Nucleus accumbens (tissue), 56 donors: ENCODE measurements at regions not wholly inside any gene's neighbourhood (a gene's known extent, or its start where the extent isn't known, plus 50 kb on each side); places are given as distances from the start of the nearest gene placed in this dataset.
"Not testable (repeated sequence)": the region's sequence is repeated elsewhere in the genome, so short reads cannot be mapped to it uniquely, and the experiment has no call there.

ENCODE experiments used
- DNase-seq, 56 donors: peaks; one replicate each; lab custom pipeline; 2025; lab: John Stamatoyannopoulos, UW

DNA sequence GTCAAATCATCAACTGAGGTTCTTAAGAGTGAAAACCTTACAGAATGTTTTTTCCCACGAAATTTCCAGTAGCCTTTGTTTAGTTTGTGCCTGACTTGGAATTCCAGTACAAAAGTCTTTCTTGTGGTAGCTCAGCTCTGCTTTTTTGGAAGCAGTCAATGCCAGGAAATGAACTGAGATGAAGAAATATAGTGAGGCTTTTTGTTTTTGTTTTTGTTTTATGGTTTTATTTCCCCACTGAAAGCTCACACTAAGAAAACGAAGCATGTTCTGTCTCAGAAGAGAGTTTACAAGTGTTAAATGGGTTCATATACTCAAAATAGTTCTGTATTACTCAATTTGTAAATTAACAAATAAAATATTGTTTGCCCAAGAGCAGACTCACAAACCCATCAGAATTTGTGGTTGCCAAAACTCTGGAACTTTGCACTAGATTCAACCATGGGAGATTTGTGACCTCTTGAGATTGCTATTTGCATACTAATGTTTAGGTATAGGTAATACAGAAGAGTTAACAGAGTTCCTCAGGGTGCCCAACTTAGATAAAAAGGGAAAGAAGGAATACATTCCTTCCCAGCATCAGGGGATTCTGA, 1060.8 kb downstream of the FAT4 start:
- DNase-seq, result no peak

DNA sequence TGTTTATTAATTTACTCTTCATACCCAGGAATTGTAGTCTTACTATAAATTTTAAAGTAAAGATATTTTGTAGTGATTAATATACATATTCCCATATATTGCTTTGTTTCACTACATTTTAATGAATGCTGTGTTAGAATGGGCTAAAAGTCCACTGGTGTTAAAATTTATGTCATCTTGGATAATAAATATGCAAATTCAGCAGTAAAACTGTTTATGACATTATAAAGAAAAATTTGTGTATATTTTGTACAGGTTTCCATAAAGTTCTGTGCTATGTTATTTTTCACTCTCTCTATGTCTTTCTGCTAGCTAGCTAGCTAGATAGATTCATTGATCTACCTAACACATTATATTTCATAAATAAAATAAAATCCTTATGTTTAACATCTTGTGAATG, 1071.2 kb downstream of the FAT4 start:
- DNase-seq, result no peak

DNA sequence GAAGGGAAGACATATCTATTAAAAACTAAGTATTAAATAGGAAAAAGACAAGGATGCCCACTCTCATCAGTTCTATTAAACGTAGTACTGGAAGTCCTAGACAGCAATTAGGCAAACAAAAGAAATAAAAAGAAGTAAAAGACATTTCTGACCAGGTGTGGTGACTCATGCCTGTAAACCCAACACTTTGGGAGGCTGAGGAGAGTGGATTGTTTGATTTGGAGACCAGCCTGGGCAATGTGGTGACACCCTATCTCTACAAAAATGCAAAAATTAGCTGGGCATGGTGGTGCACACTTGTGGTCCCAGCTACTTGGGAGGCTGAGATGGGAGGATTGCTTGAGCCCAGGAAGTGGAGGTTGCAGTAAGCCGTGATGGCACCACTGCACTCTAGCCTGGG, 1071.8 kb downstream of the FAT4 start:
- DNase-seq, result no peak

DNA sequence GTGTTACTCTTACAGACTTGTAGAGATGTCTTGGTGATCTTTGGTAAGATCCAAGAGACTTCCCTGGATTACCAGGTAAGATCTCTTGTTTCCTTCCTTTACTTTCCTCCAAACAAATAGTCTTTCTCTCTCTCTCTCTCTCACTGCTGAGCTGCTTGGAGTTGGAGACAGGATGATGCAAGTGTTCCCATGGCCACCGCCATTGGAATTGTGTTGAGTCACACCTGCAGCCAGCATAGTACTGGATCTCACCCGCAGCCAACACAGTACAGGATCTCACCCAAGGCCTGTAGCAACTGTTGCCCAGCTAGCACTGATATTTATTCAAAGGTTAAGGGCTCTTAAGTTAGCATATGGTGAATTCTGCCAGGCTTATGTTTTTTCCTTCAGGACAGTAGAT, 1080.9 kb downstream of the FAT4 start:
- DNase-seq, result no peak

DNA sequence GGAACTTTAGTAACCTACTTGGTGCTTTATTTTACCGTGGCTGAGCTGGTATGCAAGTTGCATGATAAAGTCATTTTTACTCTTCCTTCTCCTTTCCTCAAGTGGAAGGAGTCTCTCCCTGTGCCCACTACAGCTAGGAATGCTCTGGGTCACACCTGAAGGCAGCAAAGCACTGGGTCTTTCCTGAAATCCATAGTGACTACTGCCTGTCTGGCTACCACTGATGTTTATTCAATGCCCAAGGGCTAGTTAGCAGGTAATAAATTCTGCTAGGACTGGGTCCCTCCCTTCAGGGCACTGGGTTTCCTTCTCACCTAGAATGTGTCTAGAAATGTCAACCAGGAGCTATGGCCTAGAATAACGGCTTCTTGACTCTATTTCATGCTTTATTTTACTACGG, 1081.4 kb downstream of the FAT4 start:
- DNase-seq, result no peak

DNA sequence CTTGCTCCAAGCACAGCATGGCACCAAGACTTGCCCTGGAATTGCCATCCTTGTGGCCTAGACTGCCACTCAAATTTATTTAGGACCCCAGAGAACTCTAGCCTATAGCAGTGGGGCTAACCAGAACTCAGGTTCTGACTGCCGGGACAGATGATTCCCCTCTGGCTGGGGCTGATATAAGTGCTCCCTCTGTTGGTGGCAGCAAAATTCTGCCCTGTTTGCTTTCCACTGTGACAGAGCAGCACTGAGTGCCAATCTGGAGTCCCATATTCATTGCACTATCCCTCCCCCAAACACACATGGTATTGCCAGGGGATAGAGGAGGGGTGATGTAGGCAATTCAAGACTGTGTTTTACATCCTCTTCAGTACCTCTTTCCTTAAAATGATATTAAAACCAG, 1081.9 kb downstream of the FAT4 start:
- DNase-seq, result no peak

DNA sequence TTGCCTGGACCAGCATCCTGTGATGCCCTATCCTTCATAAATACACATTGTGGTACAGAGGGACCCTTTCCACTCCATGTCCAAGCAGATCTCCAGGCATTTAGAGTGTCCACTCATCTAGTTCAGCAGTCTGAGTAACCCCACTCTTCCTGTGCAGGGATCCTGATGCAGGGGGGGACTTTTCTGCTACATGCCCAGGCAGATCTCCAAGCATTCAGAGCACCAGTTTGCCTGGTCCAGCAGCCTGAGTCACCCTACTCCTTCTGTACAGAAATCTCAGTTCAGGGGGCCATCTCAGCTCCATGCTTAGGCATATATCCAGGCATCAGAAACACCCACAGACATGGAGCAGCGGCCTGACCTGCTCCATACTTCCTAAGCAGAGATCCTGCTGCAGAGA, 1089.8 kb downstream of the FAT4 start:
- no peak for DNase-seq

DNA sequence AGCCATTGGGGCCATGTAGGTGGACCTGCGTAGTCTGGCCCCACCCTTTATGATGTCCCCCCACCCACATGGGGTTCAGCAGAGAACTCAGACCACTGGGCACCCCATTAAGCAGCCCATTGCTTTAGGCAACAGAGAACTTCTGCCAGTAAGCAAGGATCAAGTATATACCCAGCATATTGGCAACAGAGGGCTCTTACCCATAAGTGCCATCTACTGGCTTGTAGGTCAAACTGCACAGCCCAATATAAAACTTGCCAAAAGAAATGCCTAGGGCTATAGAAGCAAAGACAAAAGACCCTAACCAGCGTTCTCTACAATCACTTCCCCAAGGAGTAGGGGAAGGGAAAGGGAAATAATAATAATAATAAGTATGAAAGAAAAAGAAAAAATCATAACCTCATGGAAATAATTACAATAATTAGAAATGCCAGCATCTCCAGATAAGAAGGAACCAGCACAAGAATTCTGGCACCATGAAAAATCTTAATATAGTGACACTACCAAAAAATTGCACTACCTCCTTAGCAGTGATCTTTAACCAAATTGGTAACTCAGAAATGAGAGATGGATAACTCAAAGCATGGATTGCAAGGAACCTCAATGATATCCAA, 1090.7 kb downstream of the FAT4 start:
- no peak for DNase-seq

DNA sequence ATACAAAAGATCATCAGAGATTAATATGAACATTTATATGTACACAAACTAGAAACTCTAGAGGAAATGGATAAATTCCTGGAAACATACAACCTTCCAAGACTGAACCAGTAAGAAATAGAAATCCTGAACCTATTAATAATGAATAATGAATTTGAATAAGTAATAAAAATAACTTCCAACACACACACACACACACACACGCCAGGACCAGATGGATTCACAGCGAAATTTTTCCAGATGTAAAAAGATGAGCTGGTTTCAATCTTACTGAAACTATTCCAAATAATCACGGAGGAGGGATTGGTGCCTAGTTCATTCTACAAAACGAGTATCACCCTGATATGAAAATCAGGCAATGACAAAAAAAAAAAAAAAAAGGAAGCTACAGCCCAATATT, 1095.0 kb downstream of the FAT4 start:
- DNase-seq, result no peak

DNA sequence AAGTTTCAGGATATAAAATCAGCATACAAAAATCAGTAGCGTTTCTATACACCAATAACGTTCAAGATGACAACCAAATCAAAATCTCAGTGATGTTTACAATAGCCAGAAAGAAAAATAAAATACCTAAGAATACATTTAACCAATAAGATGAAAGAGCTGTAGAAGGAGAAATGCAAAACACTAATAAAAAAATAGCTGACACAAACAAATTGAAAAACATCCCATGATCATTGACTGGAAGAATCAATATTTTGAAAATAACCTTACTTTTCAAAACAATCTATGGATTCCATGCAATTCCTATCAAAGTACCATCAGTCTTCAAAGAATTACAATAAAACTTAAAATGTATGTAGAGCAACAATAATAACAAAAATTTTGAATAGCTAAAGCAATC, 1096.3 kb downstream of the FAT4 start:
- DNase-seq, result no peak

DNA sequence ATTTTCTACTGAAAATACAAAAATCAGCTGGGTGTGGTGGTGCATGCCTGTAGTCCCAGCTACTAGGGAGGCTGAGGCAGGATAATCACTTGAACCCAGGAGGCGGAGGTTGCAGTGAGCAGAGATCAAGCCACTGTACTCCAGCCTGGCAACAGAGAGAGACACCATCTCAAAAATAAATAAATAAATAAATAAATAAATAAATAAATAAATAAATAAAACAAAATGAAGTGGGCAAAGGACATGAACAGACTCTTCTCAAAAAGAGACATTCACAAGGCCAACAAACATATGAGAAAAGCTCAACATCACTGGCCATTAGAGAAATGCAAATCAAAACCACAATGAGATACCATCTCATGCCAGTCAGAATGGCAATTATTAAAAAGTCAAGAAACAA, 1097.6 kb downstream of the FAT4 start:
- not testable (repeated sequence) for DNase-seq

DNA sequence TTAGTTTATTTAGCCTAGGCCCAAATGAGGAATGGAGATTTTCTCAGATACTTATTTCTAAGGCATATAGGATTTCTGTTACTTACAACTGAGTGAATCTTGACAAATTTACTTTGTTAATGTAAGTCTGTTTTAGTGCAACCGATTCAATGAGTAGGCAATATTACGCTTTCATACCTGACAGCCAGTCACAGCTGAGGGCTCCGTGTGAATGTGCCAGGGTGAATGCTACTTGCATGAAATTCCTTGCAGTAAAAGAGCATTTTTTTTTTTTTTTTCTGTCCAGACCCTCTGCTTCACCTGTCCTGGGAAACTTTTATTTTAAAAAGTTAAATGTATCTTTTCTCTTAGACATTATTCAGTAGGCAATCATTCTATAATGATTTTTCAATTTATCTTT, 1100.0 kb downstream of the FAT4 start:
- no peak for DNase-seq

DNA sequence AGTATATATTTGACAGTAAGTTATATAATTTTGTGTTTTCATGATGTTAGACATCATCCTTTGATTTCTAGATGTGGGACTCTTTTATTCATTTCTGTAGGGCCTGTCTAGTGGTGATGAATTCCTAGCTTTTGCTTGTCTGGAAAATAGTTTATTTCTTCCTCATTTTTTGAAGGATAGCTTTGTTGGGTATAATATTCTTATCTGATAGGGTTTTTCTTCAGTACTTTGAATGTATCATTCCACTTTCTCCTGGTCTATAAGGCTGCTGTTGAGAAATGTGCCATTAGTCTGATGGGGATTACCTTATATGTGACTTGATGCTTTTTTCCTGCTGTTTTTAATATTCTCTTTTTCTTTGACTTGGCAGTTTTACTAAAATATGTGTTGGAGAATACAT, 1104.5 kb downstream of the FAT4 start:
- DNase-seq, result no peak

DNA sequence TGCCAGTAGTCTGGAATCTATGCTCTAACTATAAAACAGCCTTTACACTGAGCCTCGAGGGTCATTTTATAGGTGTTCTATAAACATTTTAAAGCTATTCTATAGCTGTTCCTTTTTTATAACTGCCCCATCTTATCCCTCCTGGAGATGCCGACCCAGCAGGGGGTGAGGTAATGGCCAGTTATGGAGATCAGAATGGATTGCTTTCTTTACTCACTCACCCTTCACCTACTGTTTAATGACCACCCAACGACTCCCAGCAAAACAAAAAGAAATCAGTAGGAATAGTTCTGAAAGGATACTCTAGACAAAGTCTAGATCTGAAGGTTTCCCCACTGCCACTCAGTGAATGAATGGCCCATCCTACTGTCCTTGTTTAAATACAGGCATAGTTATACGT, 1113.1 kb downstream of the FAT4 start:
- no peak for DNase-seq

DNA sequence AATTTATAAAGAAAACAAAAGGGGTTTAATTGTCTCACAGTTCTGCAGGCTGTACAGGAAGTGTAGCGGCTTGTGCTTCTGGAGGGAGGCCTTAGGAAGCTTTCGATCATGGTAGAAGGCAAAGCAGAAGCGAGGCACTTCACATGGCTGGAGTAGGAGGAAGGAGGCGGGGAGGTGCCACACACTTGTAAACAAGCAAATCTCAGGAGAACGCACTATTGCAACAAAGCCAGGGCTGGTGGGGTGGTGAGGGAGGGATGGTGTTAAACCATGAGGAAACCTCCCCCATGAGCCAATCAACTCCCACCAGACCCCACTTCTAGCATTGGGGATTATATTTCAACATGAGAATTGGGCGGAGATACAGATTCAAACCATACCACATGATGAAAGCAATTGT, 1116.3 kb downstream of the FAT4 start:
- no peak for DNase-seq

DNA sequence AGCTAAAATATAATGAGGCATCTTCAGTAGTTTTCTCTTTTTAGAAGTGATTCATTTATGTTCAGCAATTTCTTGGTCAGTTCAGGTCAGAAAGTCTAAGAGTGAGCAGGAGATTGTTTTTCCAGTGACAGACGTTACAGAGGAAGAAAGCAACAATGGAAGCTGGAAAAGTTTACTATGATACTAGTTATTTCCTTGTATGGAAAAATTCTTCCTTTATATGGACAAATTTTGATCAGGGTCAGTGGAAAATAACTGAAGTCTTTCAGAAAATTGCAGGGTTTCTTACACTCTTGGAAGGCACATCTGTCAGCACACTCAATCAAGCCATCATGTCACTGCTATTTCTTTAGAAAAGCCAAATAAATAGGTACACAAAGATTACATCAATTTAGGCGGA, 1120.7 kb downstream of the FAT4 start:
- no peak for DNase-seq

DNA sequence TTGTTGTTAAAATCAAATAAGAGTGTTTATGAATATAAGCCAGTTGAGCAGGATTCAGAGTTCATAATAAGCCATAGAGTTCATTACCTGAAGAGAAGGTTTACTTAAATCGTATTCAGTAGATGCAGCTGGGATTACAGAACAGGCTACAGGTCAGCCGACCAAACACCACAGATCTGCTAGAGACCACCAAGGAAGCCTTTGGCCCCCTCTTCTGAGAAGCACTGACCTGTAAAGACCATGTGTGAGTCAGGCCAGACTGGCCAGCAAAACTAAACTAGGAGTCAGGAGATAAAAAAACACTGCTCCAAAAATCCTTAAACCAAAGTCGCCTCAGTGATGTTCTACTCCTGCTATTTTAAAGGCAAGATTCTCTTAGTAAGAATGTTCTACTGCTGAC, 1125.5 kb downstream of the FAT4 start:
- no peak for DNase-seq

DNA sequence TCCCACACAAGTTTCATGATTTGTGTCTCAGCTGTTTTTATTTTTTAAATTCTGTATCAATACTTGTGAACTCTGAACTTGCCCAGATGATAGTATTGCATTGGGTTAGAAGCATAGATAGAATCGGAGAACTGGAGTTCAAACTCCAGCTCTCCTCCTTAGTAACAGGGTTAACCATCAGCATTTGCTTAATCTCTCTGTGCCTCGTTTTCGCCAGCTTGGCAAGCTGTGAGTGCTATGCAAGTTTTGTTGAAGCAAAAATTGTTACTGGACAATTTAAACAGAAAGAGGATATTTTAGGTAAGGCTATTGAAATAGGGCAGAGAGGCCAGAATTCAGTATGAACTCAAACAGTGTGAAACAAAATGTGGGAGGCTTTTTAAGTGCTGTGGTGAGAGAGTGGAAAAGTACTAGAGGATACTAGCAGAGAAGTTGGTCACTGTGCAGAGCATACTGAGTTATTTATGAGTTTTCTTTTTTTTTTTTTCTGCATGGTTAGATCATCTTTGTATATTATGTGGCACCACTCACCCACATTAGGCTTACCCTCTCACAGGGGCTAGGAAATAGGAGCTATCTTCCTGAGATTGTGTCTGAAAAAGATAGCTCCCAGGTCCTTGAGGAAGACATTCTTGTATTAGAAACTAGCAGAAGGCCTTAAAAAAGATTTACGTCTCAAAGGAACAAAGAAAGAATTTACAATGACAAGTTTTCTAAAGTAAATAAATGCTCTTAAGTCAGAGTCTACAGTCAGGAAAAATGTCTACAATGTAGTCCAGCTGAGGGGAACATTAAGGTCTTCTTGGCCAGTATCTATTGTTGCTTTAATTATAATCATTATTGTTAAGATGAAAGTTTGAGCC, 1126.6 kb downstream of the FAT4 start:
- no peak for DNase-seq

DNA sequence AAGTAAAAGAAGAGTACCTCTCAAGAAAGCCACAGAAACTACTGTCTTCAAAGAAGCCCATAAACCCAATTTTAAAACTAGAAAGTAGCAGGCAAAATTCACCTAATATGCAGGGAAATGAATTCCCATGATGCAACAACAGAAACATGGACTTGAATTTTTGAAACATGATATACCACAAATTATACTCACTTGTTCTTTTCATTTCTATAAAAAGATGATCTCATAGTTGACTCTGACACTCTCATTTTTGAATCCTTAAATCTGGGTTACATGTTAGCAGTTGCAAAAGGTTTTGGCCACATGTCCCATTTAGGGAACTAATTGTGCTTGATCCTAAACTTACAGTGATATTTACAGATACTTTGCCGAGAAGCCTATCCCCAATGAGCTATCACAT, 1130.8 kb downstream of the FAT4 start:
- no peak for DNase-seq

DNA sequence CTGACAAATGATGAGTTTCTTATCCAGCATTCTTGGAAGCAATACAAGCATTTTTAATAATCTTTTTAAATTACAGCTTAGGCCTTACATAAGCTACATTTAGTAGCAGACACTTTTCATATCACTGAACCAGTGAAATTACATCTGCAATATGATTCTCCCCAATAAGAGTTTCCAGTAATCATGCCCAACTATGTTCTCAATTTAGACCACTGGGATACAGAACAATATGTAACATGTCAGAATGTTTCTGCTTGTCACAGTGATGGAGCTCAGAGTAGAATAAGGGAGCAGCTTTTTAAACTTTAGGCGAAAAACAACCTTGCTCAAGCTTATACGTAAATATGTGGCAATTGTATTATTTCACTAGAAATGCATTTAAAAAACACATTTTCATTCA, 1132.2 kb downstream of the FAT4 start:
- DNase-seq, result no peak

DNA sequence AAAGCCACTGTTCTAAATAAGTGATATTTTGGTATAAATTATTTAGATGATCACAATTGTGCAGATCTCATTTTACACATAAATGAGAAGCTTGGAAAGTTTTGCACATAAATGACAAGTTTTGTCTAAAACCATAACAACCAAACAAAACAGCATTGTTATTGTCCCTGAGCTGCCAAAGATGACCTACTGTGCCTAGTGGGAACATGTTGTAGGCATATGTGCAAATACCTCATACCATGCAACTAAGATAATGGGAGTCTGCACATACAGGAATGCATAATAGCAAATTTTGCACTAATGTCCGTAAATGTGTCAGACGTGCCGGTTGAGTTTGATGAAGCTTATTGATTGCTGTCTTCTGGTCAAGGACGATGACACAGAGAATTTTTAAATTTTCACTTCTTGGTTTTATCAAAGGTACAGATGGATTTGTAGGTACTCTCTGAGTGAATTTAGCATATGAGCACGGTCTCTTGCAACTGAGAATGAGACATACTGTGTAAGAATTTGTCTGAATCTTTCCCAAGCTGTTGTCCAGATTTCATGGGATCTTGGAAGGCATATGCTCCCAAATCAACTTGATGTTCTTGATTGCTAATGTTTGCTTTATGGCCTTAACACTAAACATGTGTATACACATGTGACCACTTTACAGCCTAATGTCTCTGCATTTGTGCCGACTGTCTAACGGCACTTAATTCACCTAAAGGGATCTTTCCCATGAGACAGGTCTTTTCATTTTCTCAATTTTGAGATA, 1133.5 kb downstream of the FAT4 start:
- DNase-seq, result no peak
